Smooth muscle cell of the brain vasculature (primary cell): ENCODE measurements at regions not wholly inside any gene's neighbourhood (a gene's known extent, or its start where the extent isn't known, plus 50 kb on each side); places are given as distances from the start of the nearest gene placed in this dataset.
A peak's percentile ranks its signal among the peaks of the same experiment; 100 is the strongest.

Experiments
- DNase-seq: peaks from one replicate; pipeline ENCODE4 v3.0.0-alpha.2; 2012; ENCODE audit warnings: low read depth, low spot score

- DNase-seq: no peak
Observed at GRCh38 chr6:121499666-121500065, 64.2 kb downstream of the GJA1 start.

- no peak for DNase-seq
Observed at GRCh38 chr6:121503589-121503991, 68.1 kb downstream of the GJA1 start.

- no peak for DNase-seq
Observed at GRCh38 chr6:121504227-121504626, 68.8 kb downstream of the GJA1 start.

- DNase-seq: no peak
Observed at GRCh38 chr6:121505284-121505683, 69.8 kb downstream of the GJA1 start.

- no peak for DNase-seq
Observed at GRCh38 chr6:121506761-121507754, 71.6 kb downstream of the GJA1 start.

- no peak for DNase-seq
Observed at GRCh38 chr6:121510568-121511177, 75.2 kb downstream of the GJA1 start.

GRCh38 chr6:121515630-121516265 is 80.3 kb downstream of the GJA1 start:
- DNase-seq: no peak

GRCh38 chr6:121516331-121516730 is 80.9 kb downstream of the GJA1 start:
- no peak for DNase-seq

GRCh38 chr6:121520337-121521163 is 85.1 kb downstream of the GJA1 start:
- DNase-seq: no peak

GRCh38 chr6:121521164-121521555 is 85.7 kb downstream of the GJA1 start:
- no peak for DNase-seq

GRCh38 chr6:121522265-121522664 is 86.8 kb downstream of the GJA1 start:
- peak; percentile 72 for DNase-seq

GRCh38 chr6:121522771-121523386 is 87.4 kb downstream of the GJA1 start:
- no peak for DNase-seq

- DNase-seq: peak; percentile 62
Observed at GRCh38 chr6:121523628-121524027, 88.2 kb downstream of the GJA1 start.

- DNase-seq: no peak
Observed at GRCh38 chr6:121526282-121526681, 90.8 kb downstream of the GJA1 start.

GRCh38 chr6:121531658-121532169 is 96.3 kb downstream of the GJA1 start:
- no peak for DNase-seq

- DNase-seq: no peak
Observed at GRCh38 chr6:121533321-121533841, 97.9 kb downstream of the GJA1 start.

- DNase-seq: no peak
Observed at GRCh38 chr6:121535777-121536176, 100.3 kb downstream of the GJA1 start.

- no peak for DNase-seq
Observed at GRCh38 chr6:121536345-121536744, 100.9 kb downstream of the GJA1 start.

GRCh38 chr6:121539439-121539838 is 104.0 kb downstream of the GJA1 start:
- no peak for DNase-seq

GRCh38 chr6:121540210-121540609 is 104.8 kb downstream of the GJA1 start:
- no peak for DNase-seq

- no peak for DNase-seq
Observed at GRCh38 chr6:121544691-121545090, 109.2 kb downstream of the GJA1 start.
